Prostate gland (tissue), 2 donors: ENCODE measurements at regions not wholly inside any gene's neighbourhood (a gene's known extent, or its start where the extent isn't known, plus 50 kb on each side); places are given as distances from the start of the nearest gene placed in this dataset.

ENCODE experiments used
- CTCF ChIP-seq, 4 experiments: fragments of 200-600 bp in 2 of 4; fragments of 450-650 bp in 2 of 4; sonication (generic) in 2 of 4; IDR thresholded peaks; 1 replicate in 3 of 4; 2 replicates in 1 of 4; pipeline ENCODE4 v1.5.1; 2016 to 2019; ENCODE audit warnings: antibody characterized with exemption in 4 of 4, mild to moderate bottlenecking in 2 of 4, moderate library complexity in 2 of 4
- POLR2A ChIP-seq: fragments of 450-650 bp; IDR thresholded peaks from one replicate; pipeline ENCODE4 v1.6.1; 2016; ENCODE audit warnings: antibody characterized with exemption, mild to moderate bottlenecking

GRCh38 chr1:172754609-172755008 lies 95.7 kb downstream of the FASLG start:
- TF ChIP-seq CTCF (IDR thresholded peaks at IDR 0.05): no peak
- no peak for TF ChIP-seq POLR2A
